ENCODE measurements at regions not wholly inside any gene's neighbourhood (a gene's known extent, or its start where the extent isn't known, plus 50 kb on each side); places are given as distances from the start of the nearest gene placed in this dataset.
"Not testable (repeated sequence)": the region's sequence is repeated elsewhere in the genome, so short reads cannot be mapped to it uniquely, and the experiment has no call there.

DNA sequence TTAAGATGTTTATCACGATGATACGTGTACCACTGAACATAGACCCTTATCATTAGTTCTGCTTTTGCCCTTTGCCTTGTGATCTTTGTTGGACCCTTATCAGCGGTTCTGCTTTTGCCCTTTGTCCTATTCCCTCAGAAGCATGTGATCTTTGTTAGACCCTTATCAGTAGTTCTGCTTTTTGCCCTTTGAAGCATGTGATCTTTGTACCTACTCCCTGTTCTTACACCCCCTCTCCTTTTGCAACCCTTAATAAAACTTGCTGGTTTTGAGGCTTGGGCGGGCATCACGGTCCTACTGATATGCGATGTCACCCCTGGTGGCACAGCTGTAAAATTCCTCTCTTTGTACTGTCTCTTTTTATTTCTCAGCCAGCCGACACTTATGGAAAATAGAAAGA is 117.0 kb downstream of the SDHAF3 start:
- not testable (repeated sequence) for DNase-seq (ENCODE audit: low read depth in 3 of 3)

DNA sequence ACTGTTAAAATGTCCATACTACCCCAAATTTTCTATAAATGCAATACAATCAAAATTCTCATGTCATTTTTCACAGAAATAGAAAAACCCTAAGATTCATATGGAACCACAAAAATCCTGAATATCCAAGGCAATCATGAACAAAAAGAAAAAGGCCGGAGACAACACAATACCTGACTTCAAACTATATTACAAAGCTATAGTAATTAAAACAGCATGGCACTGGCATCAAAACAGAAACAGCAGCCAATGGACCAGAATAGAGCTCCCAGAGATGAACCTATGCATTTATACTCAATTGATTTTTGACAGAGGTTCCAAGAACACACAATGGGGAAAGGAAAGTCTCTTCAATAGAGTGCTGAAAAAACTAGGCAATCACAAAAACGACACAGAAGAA is 128.8 kb downstream of the SDHAF3 start:
- no peak for DNase-seq (ENCODE audit: low read depth in 3 of 3)

DNA sequence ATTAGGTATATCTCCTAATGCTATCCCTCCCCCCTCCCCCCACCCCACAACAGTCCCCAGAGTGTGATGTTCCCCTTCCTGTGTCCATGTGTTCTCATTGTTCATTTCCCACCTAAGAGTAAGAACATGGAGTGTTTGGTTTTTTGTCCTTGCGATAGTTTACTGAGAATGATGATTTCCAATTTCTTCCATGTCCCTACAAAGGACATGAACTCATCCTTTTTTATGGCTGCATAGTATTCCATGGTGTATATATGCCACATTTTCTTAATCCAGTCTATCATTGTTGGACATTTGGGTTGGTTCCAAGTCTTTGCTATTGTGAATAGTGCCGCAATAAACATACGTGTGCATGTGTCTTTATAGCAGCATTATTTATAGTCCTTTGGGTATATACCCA is 140.7 kb downstream of the SDHAF3 start:
- not testable (repeated sequence) for DNase-seq (ENCODE audit: low read depth in 3 of 3)

DNA sequence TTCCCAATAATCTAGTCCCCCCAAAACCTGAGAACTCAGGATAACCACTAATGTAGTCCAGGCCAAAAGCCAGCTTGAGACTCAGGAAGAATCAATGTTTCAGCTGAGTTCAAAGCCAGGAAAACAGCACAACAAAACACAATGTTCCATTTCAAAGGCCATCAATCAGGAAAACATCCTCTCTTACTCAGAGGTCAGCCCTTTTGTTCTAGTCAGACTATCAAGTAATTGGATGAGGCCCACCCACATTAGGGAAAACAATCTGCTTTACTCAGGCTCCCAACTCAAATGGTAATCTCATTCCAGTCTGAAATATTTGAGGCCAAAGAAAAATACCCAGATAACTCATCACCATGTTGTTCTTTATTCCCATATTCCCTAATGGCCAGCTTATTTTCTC is 152.2 kb downstream of the SDHAF3 start:
- no peak for DNase-seq (ENCODE audit: low read depth in 3 of 3)

DNA sequence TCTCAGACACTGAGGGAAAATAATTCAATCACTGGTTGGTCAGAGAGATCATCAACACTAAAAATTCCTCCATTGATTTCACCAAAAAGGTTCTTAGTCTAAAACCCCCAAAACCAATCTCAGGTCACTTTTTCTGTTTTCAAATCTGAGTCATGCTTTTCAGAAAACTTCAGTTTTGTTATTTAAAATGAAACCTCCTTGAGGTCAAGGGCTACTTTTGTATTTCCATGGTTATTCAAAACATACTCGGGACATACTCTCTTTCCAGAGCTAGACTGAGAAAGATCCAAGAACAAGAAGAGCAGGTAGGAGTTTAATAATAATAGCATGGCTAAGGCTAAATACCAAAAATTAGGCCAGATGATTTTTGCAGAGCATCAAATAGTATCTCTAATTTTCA is 152.8 kb downstream of the SDHAF3 start:
- DNase-seq (ENCODE audit: low read depth in 3 of 3) = no peak

DNA sequence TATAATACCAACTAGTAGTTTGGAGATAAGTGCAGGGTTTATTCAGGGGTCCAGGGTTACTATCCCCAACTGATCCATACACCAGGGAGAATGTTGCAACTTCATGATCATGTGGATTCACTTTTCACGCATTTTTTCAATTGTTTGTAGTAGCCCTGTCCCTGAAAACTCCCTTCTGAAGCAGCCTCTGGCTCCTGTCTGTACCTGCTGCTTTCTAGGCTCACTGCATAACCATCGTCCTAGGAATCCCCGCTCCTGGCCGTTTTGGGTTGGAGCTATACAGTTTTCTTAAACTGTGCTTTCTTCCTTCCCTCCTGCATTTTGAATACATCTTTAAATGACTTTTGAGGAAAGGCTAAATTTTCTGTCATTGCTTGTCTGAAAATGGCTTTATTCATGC is 154.1 kb downstream of the SDHAF3 start:
- DNase-seq (ENCODE audit: low read depth in 3 of 3) = no peak

DNA sequence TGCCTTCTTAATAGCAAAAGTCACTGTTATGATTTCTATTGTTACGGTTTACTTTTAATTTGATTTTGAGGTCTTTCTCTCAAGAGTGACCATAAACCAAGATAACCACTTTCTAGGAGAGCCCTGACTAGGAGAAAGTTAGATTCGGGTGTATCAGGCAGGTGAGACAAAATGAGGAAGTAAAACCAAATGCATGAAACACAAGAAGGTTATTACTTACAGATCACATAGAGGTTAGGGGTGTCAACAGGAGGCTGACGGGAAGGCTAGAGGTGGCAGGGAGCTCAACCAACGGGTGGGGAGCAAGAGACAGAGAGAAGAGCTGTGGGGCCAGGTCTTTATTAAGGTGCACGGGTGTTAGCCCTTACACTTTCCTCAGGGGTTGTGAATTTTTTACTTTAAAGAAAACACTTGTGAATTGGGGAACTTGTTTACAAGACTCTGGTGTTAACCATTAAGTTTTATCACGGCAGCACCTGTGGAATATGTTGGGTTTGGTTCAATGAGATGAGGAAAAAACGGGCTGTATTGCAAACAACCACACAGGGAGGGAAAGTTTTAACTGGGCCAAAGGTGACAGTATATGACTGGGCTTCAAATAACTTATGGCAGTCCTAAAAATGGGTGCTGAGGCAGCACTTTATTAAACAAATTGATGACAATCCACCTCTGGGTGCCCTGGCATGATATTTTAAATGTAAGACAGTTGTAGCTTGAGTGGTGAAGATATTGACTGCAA is 154.9 kb downstream of the SDHAF3 start:
- no peak for DNase-seq (ENCODE audit: low read depth in 3 of 3)

DNA sequence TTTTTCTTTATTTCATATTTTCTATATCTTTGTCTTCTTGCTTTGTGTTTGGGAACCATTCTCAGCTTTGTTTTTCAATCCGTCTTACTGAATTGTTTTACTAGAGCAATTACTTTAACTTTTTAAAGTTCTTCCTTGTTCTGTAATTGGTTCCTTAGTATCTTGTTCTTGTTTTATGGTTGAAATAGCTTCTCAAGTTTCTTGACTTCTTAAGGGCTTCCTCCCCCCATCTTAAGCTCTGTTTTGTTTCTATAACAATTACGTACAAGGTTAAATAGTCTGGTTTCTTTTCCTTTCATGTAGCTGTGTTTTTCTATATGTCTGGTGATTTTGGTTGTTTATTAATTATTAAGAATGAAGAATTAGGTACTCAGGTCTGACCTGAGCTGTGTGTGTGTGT is 158.0 kb downstream of the SDHAF3 start:
- no peak for DNase-seq (ENCODE audit: low read depth in 3 of 3)

DNA sequence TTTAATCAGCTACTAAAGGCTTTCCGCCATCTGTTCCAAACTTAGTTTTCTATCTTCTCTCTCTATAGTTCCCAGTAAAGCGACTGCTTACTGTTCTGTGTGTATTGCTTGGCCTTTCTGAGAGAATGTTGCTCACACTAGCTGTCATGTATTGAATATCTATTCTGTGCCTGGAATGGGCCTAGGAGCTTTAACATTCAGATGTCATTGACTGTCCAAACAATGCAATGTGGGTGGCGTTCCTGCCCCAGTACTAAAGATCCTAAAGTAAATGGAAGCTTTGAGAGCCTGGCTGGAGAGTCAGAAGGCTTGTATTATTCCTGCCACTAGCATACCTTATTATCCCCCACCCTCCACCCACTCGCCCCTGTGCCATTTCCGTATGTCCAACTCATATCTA is 163.5 kb downstream of the SDHAF3 start:
- DNase-seq (ENCODE audit: low read depth in 3 of 3) = no peak

DNA sequence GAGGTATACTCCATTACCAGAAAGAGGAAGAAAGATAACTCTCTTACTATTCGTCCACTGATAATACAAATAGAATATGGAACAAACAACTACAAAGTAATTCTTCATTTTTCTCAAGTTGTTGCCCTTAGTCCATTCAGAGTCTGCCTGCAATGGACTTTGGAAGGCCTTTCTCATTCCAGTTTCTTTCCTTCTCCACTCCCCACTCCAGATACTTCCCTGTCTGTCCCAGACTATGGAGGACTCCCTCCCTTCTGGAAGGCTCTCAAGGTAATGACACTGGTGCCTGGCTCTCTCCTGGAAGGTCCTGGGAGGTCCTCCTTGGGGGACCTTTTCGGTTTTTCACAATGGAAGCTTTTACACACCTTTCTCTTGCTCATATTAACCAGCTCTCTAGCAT is 167.8 kb downstream of the SDHAF3 start:
- DNase-seq (ENCODE audit: low read depth in 3 of 3) = no peak

DNA sequence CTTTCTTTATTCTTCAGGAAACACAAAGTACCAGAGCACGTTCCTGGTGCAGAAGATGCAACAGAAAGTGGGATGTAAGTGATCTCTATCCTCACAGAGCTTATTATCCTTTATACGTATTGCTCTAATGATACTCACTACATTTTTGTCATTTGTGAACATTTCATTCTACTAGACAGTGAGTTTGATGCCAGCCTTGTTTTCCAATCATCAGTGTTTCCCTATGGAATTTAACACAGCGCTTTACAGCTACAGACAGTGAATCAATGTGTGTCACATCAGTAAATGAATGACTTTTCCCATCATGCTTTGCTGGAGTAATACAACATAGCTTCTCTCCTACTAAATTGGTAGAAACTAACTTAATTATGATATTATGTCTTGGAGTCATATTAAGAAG is 175.5 kb downstream of the SDHAF3 start:
- no peak for DNase-seq (ENCODE audit: low read depth in 3 of 3)

DNA sequence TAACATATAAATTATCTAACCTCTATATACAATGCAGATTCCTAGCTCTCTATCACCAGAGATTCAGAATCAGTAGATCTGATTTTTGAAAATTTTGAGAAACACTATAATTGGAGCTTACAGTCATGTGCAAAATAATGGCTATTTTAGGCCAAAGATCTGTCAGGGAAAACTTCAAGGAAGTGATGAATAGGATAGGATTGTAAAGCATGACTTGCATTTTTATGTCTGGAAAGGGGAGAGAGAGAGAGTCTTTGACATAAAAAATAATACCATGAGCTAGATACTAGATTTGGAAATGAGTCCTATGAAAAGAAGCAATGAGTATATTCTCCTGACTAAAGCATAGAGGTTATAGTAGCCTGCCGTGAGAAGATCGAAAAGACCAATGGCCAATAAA is 181.1 kb downstream of the SDHAF3 start:
- no peak for DNase-seq (ENCODE audit: low read depth in 3 of 3)

DNA sequence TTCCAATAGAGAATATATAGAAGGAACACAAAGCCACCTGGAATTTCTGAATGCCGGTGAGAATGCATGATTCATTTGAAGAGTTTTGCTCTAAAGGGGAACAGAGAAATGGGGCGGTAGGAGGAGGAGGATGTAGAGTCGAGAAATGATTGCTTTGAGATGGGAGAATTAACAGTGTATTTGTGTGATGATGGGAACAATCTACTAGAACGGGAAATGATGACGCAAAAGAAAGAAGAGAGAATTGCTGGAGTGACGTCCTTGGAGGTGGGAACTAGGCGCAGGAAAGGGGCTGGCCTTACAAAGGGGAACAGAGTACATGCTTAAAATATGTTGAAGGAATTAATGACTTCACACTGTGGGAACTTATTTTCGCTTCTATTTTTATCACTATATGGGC is 188.1 kb downstream of the SDHAF3 start:
- DNase-seq (ENCODE audit: low read depth in 3 of 3) = no peak

DNA sequence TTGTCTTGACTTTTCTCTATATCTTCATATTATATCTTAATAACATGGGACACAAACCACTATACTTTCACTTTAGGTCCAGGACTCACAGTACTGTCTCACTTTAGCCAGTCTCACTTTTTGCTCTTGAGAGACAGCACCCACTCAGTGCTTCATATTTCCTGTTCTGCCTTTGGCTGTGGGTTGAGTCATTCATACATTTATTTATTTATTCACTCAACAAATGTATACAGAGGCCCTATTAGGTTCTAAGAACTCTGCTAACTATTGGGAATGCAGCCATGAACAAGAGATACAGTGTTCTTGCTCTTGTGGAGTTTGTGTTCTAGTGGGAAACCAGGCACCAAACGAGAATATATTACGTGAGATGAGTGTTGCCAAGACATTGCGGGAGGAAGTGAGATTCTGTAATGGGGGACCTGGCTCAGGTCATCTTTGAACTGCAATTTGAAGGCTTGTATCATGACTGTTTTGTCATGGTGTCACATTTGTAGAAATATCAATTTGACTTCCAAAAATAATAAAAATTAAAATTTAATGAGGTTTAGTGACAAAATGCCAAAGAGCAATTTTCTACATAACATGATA is 190.1 kb downstream of the SDHAF3 start:
- no peak for DNase-seq (ENCODE audit: low read depth in 3 of 3)

DNA sequence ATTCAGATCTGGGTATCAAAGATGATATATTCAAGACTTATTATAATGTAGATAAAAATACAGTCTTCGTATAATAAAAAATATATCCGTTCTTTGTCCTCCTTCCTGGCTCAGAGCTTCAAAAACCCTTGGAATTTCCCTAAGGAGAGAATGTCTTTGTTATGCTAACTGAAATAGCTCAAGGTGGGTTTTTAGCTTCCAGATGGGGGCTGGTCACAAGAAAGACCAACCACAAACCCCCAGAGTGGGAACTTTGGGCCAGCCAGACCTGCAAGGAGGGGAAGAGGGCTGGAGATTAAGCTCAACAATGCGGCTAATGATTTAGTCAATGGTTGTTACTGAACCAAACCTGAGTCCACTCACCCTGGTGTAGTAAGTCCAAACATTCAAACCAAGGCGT is 196.4 kb downstream of the SDHAF3 start:
- no peak for DNase-seq (ENCODE audit: low read depth in 3 of 3)

DNA sequence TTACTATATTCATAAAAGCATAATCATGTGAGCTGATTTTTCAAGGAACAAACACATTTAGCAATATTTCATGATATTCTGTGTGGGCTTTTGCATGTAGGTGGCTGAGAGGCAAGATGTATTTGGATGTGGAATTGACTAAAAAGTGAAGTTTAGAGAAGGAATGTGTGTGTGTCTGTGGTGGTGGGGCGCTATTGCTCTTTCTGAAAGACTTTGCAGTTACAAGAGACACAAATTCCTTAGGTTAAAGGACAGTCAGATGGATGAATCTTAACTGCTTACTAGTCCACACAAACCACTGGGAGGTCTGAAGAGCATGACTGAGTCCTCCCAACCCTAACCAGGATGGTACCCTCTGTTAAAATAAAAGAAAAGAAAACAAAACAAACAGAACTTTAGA is 200.1 kb downstream of the SDHAF3 start:
- DNase-seq (ENCODE audit: low read depth in 3 of 3) = no peak

DNA sequence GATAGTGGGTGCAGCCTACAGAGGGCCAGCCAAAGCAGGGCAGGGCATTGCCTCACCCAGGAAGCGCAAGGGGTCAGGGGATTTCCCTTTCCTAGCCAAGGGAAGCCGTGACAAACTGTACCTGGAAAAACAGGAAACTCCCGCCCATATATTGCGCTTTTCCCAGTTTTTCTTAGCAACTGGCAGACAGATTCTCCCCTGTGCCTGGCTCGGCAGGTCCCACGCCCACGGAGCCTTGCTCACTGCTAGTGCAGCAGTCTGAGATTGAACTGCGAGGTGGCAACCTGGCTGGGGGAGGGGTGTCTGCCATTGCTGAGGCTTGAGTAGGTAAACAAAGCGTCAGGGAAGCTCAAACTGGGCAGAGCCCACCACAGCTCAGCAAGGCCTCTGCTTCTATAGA is 212.4 kb downstream of the SDHAF3 start:
- DNase-seq (ENCODE audit: low read depth in 3 of 3) = not testable (repeated sequence)

DNA sequence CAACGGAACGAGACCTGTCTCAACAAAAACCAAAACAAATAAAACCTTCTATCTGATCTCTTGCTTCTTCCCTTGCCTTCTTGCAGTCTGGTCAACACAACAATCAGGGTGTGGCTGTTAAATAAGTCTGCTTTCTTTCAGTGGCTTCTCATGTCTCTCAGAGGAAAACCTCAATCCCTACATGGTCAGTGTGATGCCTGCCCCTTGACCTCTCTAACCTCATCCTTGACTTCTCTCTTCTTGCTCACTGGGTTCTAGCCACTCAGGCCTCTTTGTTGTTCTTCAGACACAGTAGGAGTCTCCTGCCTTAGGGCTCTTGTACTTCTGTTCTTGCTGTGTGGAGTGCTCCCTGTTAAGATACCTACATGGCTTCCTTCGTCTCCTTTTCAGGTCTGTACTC is 220.4 kb downstream of the SDHAF3 start:
- no peak for DNase-seq (ENCODE audit: low read depth in 3 of 3)

DNA sequence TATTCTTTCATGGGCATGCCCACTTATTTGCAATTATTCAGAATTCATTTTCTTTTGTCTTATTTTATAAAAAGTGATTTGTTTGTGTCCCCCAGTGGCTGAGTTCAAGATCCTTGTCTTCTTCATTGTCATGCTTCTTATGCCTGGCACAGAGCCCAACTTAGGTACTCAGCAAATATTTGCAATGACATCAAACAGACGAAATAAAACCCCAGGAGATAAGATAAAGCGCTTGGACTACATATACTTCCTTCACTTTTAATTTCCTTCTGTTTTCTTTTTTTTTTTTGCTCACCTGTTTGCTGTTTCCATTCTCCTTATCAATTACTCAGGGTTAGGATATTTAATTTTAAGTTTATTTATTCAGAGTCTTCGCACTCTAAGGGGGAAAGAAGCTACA is 225.0 kb downstream of the SDHAF3 start:
- DNase-seq (ENCODE audit: low read depth in 3 of 3) = no peak

DNA sequence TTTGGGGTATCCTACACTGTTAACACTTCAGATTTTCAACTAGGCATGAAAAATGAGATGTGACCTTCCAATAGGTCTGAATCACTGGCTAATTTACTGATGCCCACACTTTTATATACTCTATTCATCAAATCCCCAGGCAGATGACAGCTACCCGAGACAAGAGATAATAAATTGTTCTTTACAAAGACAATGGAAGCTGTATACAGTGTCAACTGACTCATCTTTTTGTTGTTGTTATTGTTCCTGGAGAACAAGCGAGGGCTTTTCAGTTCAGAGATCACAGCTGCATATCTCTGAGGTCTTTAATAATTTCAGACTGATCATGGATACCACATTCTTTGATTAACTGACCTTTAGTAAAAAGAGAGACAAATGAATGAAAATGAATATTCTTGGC is 228.9 kb downstream of the SDHAF3 start:
- DNase-seq (ENCODE audit: low read depth in 3 of 3) = no peak

DNA sequence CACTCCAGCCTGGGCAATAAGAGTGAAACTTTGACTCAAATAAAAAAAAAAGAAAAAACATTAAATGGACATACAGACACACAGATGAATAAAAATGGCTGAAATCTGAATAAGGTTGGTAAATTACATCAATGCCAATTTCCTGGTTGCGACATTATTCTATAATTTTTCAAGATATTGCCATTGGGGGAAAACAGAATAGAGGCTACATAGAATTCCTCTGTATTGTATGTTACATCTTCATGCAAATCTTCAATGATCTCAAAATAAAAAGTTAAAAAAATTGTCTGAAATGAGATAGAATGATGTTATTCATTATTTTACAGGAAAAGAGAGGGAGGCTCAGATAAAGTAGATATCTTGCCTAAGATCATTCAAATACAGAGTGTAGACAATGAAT is 234.0 kb downstream of the SDHAF3 start:
- DNase-seq (ENCODE audit: low read depth in 3 of 3) = no peak

DNA sequence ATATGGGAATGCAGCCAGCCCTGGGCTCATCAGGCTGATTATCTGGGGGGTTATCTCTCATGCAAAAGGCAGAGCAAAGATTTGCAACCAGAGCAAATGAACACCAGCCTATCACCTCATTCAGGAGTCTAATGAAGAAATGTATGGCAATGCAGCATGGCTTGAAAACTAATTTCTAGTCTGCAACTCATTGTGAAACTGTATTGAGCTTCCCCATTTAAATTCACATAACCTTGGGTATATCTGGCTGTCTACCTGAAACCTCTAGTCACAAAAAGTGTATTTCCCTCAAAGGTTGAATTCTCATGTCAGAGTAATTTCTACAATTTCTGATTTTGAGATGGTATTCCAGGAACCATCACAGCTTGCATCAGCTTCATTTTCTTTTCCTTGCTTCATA is 240.0 kb downstream of the SDHAF3 start:
- DNase-seq (ENCODE audit: low read depth in 3 of 3) = no peak

DNA sequence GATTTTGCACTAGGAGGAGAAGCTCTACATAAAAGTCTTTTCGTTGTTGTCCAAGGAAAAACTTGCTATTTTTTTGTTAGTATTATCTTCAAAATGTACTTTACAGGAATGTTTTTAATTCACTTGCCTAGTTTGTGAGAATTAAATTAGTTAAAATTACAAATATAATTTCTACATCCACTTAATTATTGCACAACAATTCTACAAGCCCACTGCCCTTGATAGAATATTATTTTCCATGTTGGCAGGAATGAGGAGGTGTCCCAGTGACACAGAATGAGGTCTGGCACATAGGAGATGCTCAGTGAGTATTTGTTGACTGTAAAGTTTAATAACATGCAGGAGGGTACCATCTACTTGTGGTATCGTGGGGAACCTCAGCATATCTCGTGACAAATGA is 255.4 kb downstream of the SDHAF3 start:
- DNase-seq (ENCODE audit: low read depth in 3 of 3) = no peak

DNA sequence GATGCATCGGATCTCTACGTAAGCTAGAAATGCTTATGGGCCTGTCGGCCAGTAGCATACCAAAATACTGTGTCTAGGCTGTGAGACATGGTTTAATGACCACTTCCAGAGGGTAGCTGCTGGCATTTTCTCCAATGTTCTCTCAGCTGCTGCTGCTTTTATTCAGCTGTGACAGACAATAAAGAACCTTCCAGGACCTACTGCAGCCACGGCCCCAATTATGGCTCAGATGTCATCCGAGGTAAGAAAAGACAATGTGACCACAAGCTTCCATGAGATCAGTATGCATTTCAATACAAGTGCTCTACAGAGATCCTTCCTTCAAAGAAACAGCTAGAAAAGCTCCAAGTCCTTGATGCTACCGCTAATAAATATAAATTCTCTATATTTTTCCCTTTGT is 256.2 kb downstream of the SDHAF3 start:
- DNase-seq (ENCODE audit: low read depth in 3 of 3) = no peak

All from stimulated activated CD4-positive, alpha-beta T cell treated with anti-CD3 and anti-CD28 coated beads, TNF-alpha, amount 100 ng/mL, for 24 hours (primary cell).